ENCODE measurements at regions not wholly inside any gene's neighbourhood (a gene's known extent, or its start where the extent isn't known, plus 50 kb on each side); places are given as distances from the start of the nearest gene placed in this dataset.

DNA sequence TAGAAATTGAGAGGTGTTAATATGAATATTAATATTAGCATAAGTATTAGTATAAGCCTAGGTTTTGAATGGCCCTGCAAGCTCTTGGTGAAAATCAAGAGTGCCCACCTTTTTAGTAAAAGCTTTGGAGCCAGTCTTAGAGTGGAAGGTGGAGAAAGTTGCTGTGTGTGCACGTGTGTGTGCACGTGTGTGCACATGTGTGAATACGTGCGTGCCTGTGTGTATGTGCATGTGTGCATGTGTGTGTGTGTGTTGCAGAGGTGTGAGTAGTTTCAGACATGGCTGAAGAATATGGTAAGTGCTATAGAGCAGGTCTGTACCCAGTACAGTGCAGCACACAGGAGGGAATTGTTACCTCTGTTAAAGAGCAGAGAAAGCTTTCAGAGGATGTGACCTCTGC, 74.3 kb downstream of the BOD1 start:
- H3K27me3 ChIP-seq (ENCODE audit: control insufficient read depth in 2 of 2, insufficient read depth in 2 of 2, low read length in 2 of 2) = no peaks in the 10 kb centered on the region
- no peaks in the 10 kb centered on the region for H3K4me1 Mint-ChIP-seq
- H3K9ac ChIP-seq (ENCODE audit: insufficient read depth, low read length, poor library complexity, severe bottlenecking) = no peak overlapping the region
- H2AFZ ChIP-seq (ENCODE audit: insufficient read depth, low read depth, low read length, poor library complexity, severe bottlenecking) = no peak overlapping the region
- no peaks in the 10 kb centered on the region for H4K20me1 ChIP-seq (ENCODE audit: insufficient read depth, low read length)
- no peaks in the 10 kb centered on the region for H3K9me3 ChIP-seq (replicated peaks in 1 of 2; ENCODE audit: control insufficient read depth in 1 of 2, insufficient read depth in 1 of 2, low read length in 2 of 2)
- no peaks in the 10 kb centered on the region for H3K36me3 Mint-ChIP-seq
- DNase-seq = no peak
- TF ChIP-seq, protein P1, sequence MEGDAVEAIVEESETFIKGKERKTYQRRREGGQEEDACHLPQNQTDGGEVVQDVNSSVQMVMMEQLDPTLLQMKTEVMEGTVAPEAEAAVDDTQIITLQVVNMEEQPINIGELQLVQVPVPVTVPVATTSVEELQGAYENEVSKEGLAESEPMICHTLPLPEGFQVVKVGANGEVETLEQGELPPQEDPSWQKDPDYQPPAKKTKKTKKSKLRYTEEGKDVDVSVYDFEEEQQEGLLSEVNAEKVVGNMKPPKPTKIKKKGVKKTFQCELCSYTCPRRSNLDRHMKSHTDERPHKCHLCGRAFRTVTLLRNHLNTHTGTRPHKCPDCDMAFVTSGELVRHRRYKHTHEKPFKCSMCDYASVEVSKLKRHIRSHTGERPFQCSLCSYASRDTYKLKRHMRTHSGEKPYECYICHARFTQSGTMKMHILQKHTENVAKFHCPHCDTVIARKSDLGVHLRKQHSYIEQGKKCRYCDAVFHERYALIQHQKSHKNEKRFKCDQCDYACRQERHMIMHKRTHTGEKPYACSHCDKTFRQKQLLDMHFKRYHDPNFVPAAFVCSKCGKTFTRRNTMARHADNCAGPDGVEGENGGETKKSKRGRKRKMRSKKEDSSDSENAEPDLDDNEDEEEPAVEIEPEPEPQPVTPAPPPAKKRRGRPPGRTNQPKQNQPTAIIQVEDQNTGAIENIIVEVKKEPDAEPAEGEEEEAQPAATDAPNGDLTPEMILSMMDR (IDR thresholded peaks at IDR 0.05) = no peak
- H3K4me2 ChIP-seq (replicated peaks; ENCODE audit: extremely low read depth, low read length, poor library complexity, severe bottlenecking) = no peak overlapping the region
- no peak overlapping the region for H3K4me3 ChIP-seq (replicated peaks in 1 of 3; ENCODE audit: low read depth in 2 of 3, low read length in 3 of 3)
- peaks cover 4 to 11% (median 10%) of the 10 kb centered on the region in 3 donors for H3K27me3 Mint-ChIP-seq (ENCODE audit: low read depth in 3 of 3)
- no peak overlapping the region for H3K27ac Mint-ChIP-seq
- 94% methylated on average over 4 of the region's 4 CpGs for WGBS (ENCODE audit: insufficient coverage)
- H3K9me3 Mint-ChIP-seq = no peaks in the 10 kb centered on the region
- no peak overlapping the region for H3K4me3 Mint-ChIP-seq
- no peaks in the 10 kb centered on the region for H3K36me3 ChIP-seq (replicated peaks in 1 of 2; ENCODE audit: control insufficient read depth in 1 of 2, insufficient read depth in 2 of 2, low read length in 2 of 2)
- intact Hi-C loops (cut with micrococcal nuclease) = no loop called here
- no peaks in the 10 kb centered on the region for H3K4me1 ChIP-seq (ENCODE audit: control insufficient read depth in 1 of 2, insufficient read depth in 2 of 2, low read length in 2 of 2)
- H3K27ac ChIP-seq (ENCODE audit: low read depth in 1 of 2, low read length in 2 of 2) = no peak overlapping the region
- no peaks in the 10 kb centered on the region for H3K79me2 ChIP-seq (ENCODE audit: insufficient read depth, low read length)

DNA sequence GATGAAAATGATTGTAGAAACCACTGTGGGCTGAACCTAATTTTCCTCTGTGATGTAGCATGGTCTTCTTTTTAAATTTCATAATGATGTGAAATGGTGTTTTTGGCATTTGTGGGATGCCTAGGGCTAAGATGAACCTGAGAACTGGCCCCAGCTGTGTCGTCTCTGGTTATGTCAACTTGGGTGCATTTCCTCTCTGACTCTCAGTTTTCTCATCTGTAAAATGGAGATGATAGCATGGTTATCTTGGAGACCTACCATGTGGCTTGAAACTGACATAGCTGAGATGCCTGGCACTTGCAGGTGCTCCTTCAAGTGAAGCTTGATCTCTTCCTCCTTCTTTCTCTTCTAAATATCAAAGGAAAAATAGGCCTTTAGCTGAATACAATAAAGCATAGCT, 77.8 kb downstream of the BOD1 start:
- no peak overlapping the region for H3K4me3 Mint-ChIP-seq
- H3K79me2 ChIP-seq (ENCODE audit: insufficient read depth, low read length) = no peaks in the 10 kb centered on the region
- no peaks in the 10 kb centered on the region for H3K36me3 ChIP-seq (replicated peaks in 1 of 2; ENCODE audit: control insufficient read depth in 1 of 2, insufficient read depth in 2 of 2, low read length in 2 of 2)
- TF ChIP-seq, protein P1 (IDR thresholded peaks at IDR 0.05) = no peak
- intact Hi-C loops (cut with micrococcal nuclease) = no loop called here
- no peak overlapping the region for H3K9ac ChIP-seq (ENCODE audit: insufficient read depth, low read length, poor library complexity, severe bottlenecking)
- H3K4me2 ChIP-seq (replicated peaks; ENCODE audit: extremely low read depth, low read length, poor library complexity, severe bottlenecking) = no peak overlapping the region
- H3K27me3 Mint-ChIP-seq (ENCODE audit: low read depth in 3 of 3) = peaks cover 4 to 18% (median 6%) of the 10 kb centered on the region in 3 donors
- H3K27ac Mint-ChIP-seq = no peak overlapping the region
- no peaks in the 10 kb centered on the region for H3K4me1 ChIP-seq (ENCODE audit: control insufficient read depth in 1 of 2, insufficient read depth in 2 of 2, low read length in 2 of 2)
- WGBS (ENCODE audit: insufficient coverage) = 80% methylated on average over 1 of the region's 1 CpG
- DNase-seq = no peak
- H4K20me1 ChIP-seq (ENCODE audit: insufficient read depth, low read length) = no peaks in the 10 kb centered on the region
- H3K27ac ChIP-seq (ENCODE audit: low read depth in 1 of 2, low read length in 2 of 2) = no peak overlapping the region
- H3K9me3 Mint-ChIP-seq = no peaks in the 10 kb centered on the region
- H3K36me3 Mint-ChIP-seq = no peaks in the 10 kb centered on the region
- no peaks in the 10 kb centered on the region for H3K4me1 Mint-ChIP-seq
- no peaks in the 10 kb centered on the region for H3K9me3 ChIP-seq (replicated peaks in 1 of 2; ENCODE audit: control insufficient read depth in 1 of 2, insufficient read depth in 1 of 2, low read length in 2 of 2)
- no peak overlapping the region for H3K4me3 ChIP-seq (replicated peaks in 1 of 3; ENCODE audit: low read depth in 2 of 3, low read length in 3 of 3)
- H3K27me3 ChIP-seq (ENCODE audit: control insufficient read depth in 2 of 2, insufficient read depth in 2 of 2, low read length in 2 of 2) = no peaks in the 10 kb centered on the region
- no peak overlapping the region for H2AFZ ChIP-seq (ENCODE audit: insufficient read depth, low read depth, low read length, poor library complexity, severe bottlenecking)
